Upper lobe of left lung (tissue), 4 donors: ENCODE measurements at regions not wholly inside any gene's neighbourhood (a gene's known extent, or its start where the extent isn't known, plus 50 kb on each side); places are given as distances from the start of the nearest gene placed in this dataset.

Experiments used
- EP300 ChIP-seq, 4 donors: sonication (generic); formaldehyde crosslinking; IDR thresholded peaks; one replicate each; pipeline ENCODE4 v1.5.1; 2017; ENCODE audit warnings: antibody characterized with exemption in 4 of 4, control low read depth in 2 of 4
- POLR2A ChIP-seq, 4 donors: fragments of 450-650 bp; IDR thresholded peaks; one replicate each; pipeline ENCODE4 v1.5.1; 2016 to 2017; ENCODE audit warnings: antibody characterized with exemption in 4 of 4, mild to moderate bottlenecking in 2 of 4
- POLR2AphosphoS5 ChIP-seq, 2 donors: sonication (generic); formaldehyde crosslinking; IDR thresholded peaks; one replicate each; pipeline ENCODE4 v1.5.1; 2017; ENCODE audit warnings: antibody characterized with exemption in 2 of 2
- TF ChIP-seq, protein P1 (sequence below), 6 experiments: fragments of 450-650 bp in 4 of 6; fragments of 200-600 bp in 2 of 6; sonication (generic) in 2 of 6; IDR thresholded peaks; one replicate each; pipeline ENCODE4 v1.5.1; 2016 to 2019; ENCODE audit warnings: antibody characterized with exemption in 6 of 6

DNA sequence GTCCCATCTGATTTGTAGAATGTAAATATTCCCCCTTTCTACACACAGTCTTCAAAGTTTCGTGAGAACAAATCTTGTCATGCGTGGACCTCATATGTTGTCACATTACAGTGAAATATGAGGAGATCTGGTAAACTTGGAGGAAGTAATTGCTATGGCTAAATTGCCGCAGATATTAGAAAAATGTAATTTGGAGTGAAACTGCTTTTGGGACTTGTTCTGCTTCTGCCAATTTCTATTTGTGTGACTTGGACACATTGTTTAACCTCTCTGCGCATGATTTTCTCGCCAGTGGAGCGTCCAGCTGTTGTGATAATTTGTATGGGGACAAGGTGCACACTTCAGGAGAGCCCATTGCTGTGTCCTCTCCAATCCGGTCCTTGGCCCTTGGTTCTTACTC lies 693.1 kb upstream of the SLC10A2 start:
- TF ChIP-seq, protein P1, sequence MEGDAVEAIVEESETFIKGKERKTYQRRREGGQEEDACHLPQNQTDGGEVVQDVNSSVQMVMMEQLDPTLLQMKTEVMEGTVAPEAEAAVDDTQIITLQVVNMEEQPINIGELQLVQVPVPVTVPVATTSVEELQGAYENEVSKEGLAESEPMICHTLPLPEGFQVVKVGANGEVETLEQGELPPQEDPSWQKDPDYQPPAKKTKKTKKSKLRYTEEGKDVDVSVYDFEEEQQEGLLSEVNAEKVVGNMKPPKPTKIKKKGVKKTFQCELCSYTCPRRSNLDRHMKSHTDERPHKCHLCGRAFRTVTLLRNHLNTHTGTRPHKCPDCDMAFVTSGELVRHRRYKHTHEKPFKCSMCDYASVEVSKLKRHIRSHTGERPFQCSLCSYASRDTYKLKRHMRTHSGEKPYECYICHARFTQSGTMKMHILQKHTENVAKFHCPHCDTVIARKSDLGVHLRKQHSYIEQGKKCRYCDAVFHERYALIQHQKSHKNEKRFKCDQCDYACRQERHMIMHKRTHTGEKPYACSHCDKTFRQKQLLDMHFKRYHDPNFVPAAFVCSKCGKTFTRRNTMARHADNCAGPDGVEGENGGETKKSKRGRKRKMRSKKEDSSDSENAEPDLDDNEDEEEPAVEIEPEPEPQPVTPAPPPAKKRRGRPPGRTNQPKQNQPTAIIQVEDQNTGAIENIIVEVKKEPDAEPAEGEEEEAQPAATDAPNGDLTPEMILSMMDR (IDR thresholded peaks at IDR 0.05), result no peak
- TF ChIP-seq POLR2A (IDR thresholded peaks at IDR 0.05) (no peak), POLR2AphosphoS5 (IDR thresholded peaks at IDR 0.05) (no peak), EP300 (IDR thresholded peaks at IDR 0.05) (no peak)
